Smooth muscle cell (in vitro differentiated cells): ENCODE measurements at regions not wholly inside any gene's neighbourhood (a gene's known extent, or its start where the extent isn't known, plus 50 kb on each side); places are given as distances from the start of the nearest gene placed in this dataset.
"Not testable (repeated sequence)": the region's sequence is repeated elsewhere in the genome, so short reads cannot be mapped to it uniquely, and the experiment has no call there.

Experiments
- DNase-seq: peaks from one replicate; lab custom pipeline; 2025; ENCODE audit not compliant: unreplicated experiment; lab: John Stamatoyannopoulos, UW
- H2AFZ ChIP-seq: fragments of 200-600 bp; sonication (generic); 2 replicates; pipeline ENCODE4 v1.6.0; 2016; ENCODE audit warnings: antibody characterized with exemption, low read depth, mild to moderate bottlenecking
- H3F3A ChIP-seq: fragments of 200-600 bp; sonication (generic); 2 replicates; pipeline ENCODE4 v1.6.0; 2017; ENCODE audit warnings: antibody characterized with exemption, low read depth
- H3K27ac ChIP-seq: fragments of 200-600 bp; sonication (generic); 2 replicates; pipeline ENCODE4 v1.5.1; 2016; ENCODE audit warnings: low read depth, mild to moderate bottlenecking
- H3K27me3 ChIP-seq: fragments of 200-600 bp; sonication (generic); 2 replicates; pipeline ENCODE4 v1.6.1; 2016; ENCODE audit warnings: low read depth, mild to moderate bottlenecking
- H3K36me3 ChIP-seq: fragments of 200-600 bp; sonication (generic); 2 replicates; pipeline ENCODE4 v1.5.1; 2016; ENCODE audit warnings: low read depth
- H3K4me1 ChIP-seq: fragments of 200-600 bp; sonication (generic); 2 replicates; pipeline ENCODE4 v1.5.1; 2016; ENCODE audit warnings: low read depth
- H3K4me2 ChIP-seq: fragments of 200-600 bp; sonication (generic); 2 replicates; pipeline ENCODE4 v1.6.0; 2016; ENCODE audit warnings: mild to moderate bottlenecking
- H3K4me3 ChIP-seq: fragments of 200-600 bp; sonication (generic); 2 replicates; pipeline ENCODE4 v1.5.1; 2016; ENCODE audit warnings: mild to moderate bottlenecking
- H3K79me2 ChIP-seq: fragments of 200-600 bp; sonication (generic); 2 replicates; pipeline ENCODE4 v1.6.0; 2016; ENCODE audit warnings: low read depth, mild to moderate bottlenecking
- H3K9ac ChIP-seq: fragments of 200-600 bp; sonication (generic); 2 replicates; pipeline ENCODE4 v1.6.0; 2016; ENCODE audit warnings: low read depth
- H3K9me3 ChIP-seq: fragments of 200-600 bp; sonication (generic); replicated peaks from 2 replicates; pipeline ENCODE4 v1.5.1; 2016; ENCODE audit warnings: low read depth
- H4K20me1 ChIP-seq: fragments of 200-600 bp; sonication (generic); 2 replicates; pipeline ENCODE4 v1.6.0; 2016; ENCODE audit warnings: low read depth
- WGBS: methylation state at CpG from one replicate; pipeline ENCODE4 v1.1.7; 2016; ENCODE audit warnings: low lambda C conversion rate; 5-methylcytosine and 5-hydroxymethylcytosine counted together
- TF ChIP-seq, protein P1 (sequence below): fragments of 200-600 bp; sonication (generic); IDR thresholded peaks from 2 replicates; pipeline ENCODE4 v1.5.1; 2017; ENCODE audit warnings: borderline replicate concordance, mild to moderate bottlenecking, antibody characterized with exemption; ENCODE audit not compliant: insufficient read depth, poor library complexity, severe bottlenecking

DNA sequence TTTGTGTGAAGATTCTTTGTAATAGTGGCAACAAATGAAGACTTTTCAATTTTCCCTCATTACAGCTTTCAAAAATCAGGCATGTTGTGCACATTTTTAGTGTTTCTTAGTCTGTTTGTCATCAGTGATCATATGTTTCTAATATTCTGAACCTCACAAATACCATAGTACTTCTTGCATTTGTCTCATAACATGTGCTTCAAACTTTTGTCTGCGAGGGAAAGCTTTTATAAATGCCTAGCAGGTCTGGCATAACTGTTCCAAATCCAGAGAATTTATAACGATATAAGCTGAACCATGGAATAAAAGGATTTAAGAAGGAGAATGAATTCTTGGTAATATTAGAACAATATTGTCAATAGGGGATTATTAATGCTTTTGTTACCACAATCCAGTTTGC, 670.2 kb downstream of the RFPL4B start:
- H3K79me2 ChIP-seq, result no peaks in the 10 kb centered on the region
- H3K27ac ChIP-seq, result peak overlapping the region; percentile 81
- WGBS, result 85% methylated on average over 2 of the region's 2 CpGs
- H3K9ac ChIP-seq, result no peak overlapping the region
- H3K4me2 ChIP-seq, result no peak overlapping the region
- TF ChIP-seq, protein P1, sequence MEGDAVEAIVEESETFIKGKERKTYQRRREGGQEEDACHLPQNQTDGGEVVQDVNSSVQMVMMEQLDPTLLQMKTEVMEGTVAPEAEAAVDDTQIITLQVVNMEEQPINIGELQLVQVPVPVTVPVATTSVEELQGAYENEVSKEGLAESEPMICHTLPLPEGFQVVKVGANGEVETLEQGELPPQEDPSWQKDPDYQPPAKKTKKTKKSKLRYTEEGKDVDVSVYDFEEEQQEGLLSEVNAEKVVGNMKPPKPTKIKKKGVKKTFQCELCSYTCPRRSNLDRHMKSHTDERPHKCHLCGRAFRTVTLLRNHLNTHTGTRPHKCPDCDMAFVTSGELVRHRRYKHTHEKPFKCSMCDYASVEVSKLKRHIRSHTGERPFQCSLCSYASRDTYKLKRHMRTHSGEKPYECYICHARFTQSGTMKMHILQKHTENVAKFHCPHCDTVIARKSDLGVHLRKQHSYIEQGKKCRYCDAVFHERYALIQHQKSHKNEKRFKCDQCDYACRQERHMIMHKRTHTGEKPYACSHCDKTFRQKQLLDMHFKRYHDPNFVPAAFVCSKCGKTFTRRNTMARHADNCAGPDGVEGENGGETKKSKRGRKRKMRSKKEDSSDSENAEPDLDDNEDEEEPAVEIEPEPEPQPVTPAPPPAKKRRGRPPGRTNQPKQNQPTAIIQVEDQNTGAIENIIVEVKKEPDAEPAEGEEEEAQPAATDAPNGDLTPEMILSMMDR, result no peak
- H4K20me1 ChIP-seq, result no peaks in the 10 kb centered on the region
- no peaks in the 10 kb centered on the region for H3K36me3 ChIP-seq
- no peak overlapping the region for H2AFZ ChIP-seq
- H3K4me3 ChIP-seq, result no peak overlapping the region
- H3K27me3 ChIP-seq, result no peaks in the 10 kb centered on the region
- no peak for DNase-seq
- H3K9me3 ChIP-seq, result no peaks in the 10 kb centered on the region
- H3K4me1 ChIP-seq, result peaks cover 20% of the 10 kb centered on the region
- no peaks in the 10 kb centered on the region for H3F3A ChIP-seq

DNA sequence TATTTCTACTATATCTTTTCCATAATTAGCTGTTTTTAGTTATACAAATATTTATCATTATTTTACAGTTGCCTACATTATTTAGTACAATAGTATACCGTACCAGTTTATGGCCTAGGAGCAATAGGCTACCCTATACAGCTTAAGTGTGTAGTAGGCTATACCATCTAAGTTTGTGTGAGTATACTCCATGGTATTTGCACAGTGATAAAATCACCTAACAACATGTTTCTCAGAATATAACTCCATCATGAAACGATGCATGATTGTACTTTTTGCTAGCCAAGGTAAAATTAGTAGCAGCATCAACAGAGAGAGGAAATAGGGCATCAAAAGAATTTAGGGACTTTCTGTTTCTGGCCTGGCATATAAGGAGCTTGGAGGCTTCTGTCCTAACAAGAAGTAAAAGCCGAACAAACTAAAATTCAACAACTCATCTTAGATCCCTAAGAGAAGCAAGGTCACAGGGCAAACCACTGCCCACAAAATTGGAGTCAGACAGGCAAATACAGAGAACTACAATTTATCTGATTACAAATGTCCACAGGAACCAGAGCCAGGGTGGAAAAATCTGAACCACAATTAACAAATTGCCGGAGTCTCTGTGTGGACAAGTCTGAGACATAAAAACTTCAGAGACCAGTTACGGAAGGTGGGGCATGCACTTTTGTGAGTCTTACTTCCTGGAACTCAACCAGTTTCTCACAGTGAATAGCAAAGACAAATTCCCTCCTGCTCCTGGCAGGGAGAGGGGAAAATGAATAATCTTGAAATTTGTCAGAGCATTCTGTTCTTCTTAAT, 671.4 kb downstream of the RFPL4B start:
- H3K4me2 ChIP-seq, result peak overlapping the region; percentile 54
- peaks cover 20% of the 10 kb centered on the region for H3K4me1 ChIP-seq
- TF ChIP-seq, protein P1, result no peak
- peak overlapping the region; percentile 81 for H3K27ac ChIP-seq
- no peak overlapping the region for H3K4me3 ChIP-seq
- H3K79me2 ChIP-seq, result no peaks in the 10 kb centered on the region
- H3F3A ChIP-seq, result no peaks in the 10 kb centered on the region
- no peaks in the 10 kb centered on the region for H3K27me3 ChIP-seq
- peak overlapping the region; percentile 26 for H3K9ac ChIP-seq
- no peaks in the 10 kb centered on the region for H3K36me3 ChIP-seq
- WGBS, result 37% methylated on average over 5 of the region's 5 CpGs
- no peak for DNase-seq
- H3K9me3 ChIP-seq, result no peaks in the 10 kb centered on the region
- H2AFZ ChIP-seq, result peak overlapping the region; percentile 79
- H4K20me1 ChIP-seq, result no peaks in the 10 kb centered on the region

DNA sequence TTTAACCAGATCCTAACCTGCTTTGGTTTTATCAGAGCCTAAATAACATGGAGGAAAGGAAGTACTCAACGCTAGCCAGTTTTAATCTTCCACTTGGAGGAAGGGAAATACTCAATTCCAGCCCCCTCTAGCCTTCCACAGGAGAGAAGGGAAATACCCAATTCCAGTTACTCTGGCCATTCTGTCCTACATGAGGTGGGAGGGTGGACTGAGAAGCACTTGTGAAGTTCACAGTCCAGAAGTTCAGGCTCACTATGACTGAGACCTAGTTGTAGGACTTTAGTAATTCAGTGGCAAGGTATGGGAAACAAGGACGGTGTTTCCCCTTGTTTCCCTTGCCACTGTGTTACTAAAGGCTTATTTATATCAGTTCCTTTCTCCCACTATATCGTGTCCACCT, 672.0 kb downstream of the RFPL4B start:
- peak overlapping the region; percentile 81 for H3K27ac ChIP-seq
- DNase-seq, result no peak
- H3K4me2 ChIP-seq, result peak overlapping the region; percentile 54
- no peaks in the 10 kb centered on the region for H3F3A ChIP-seq
- H3K9me3 ChIP-seq, result no peaks in the 10 kb centered on the region
- H3K4me1 ChIP-seq, result peaks cover 20% of the 10 kb centered on the region
- H2AFZ ChIP-seq, result peak overlapping the region; percentile 79
- H3K9ac ChIP-seq, result peak overlapping the region; percentile 26
- H3K79me2 ChIP-seq, result no peaks in the 10 kb centered on the region
- WGBS, result 62% methylated on average over 3 of the region's 3 CpGs
- H3K4me3 ChIP-seq, result no peak overlapping the region
- H4K20me1 ChIP-seq, result no peaks in the 10 kb centered on the region
- no peaks in the 10 kb centered on the region for H3K27me3 ChIP-seq
- no peaks in the 10 kb centered on the region for H3K36me3 ChIP-seq
- TF ChIP-seq, protein P1, result no peak

DNA sequence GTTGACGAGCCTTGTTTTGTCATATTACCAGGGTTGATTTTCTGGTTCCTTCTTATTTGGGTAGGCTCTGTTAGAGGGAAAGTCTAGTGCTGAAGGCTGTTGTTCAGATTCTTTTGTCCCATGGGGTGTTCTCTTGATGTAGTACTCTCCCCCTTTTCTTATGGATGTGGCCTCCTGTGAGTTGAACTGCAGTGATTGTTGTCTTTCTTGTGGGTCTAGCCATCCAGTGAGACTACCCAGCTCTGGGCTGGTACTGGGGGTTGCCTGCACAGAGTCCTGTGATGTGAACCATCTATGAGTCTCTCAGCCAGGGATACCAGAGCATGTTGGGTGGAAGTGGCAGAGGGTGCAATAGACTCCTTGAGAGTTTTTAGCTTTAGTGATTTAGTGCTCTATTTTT, 680.6 kb downstream of the RFPL4B start:
- TF ChIP-seq, protein P1, result no peak
- no peaks in the 10 kb centered on the region for H3K9me3 ChIP-seq
- no peaks in the 10 kb centered on the region for H3K79me2 ChIP-seq
- no peaks in the 10 kb centered on the region for H3K4me1 ChIP-seq
- 95% methylated on average over 1 of the region's 1 CpG for whole genome bisulfite sequencing
- H3K4me3 ChIP-seq, result no peak overlapping the region
- H2AFZ ChIP-seq, result no peak overlapping the region
- H3K36me3 ChIP-seq, result no peaks in the 10 kb centered on the region
- H3K9ac ChIP-seq, result no peak overlapping the region
- H4K20me1 ChIP-seq, result no peaks in the 10 kb centered on the region
- no peaks in the 10 kb centered on the region for H3K27me3 ChIP-seq
- no peak overlapping the region for H3K4me2 ChIP-seq
- no peak for DNase-seq
- H3K27ac ChIP-seq, result no peak overlapping the region
- H3F3A ChIP-seq, result no peaks in the 10 kb centered on the region

DNA sequence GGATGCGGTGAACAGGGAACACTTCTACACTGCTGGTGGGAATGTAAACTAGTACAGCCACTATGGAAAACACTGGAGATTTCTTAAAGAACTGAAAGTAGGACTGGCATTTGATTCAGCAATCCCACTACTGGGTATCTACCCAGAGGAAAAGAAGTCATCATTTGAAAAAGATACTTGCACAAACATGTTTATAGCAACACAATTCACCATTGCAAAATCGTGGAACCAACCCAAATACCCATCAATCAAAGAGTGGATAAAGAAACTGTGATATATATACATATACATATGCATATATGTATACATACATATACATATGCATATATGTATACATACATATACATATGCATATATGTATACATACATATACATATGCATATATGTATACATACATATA, 682.0 kb downstream of the RFPL4B start:
- H3K4me3 ChIP-seq, H3F3A ChIP-seq, H3K27me3 ChIP-seq, DNase-seq, H2AFZ ChIP-seq, H3K4me1 ChIP-seq, H3K4me2 ChIP-seq, H3K79me2 ChIP-seq, H3K27ac ChIP-seq, H3K36me3 ChIP-seq, H4K20me1 ChIP-seq, H3K9me3 ChIP-seq, H3K9ac ChIP-seq: not testable (repeated sequence)
- WGBS, result 93% methylated on average over 2 of the region's 2 CpGs
